Upper lobe of left lung (tissue), 6 donors: ENCODE measurements at regions not wholly inside any gene's neighbourhood (a gene's known extent, or its start where the extent isn't known, plus 50 kb on each side); places are given as distances from the start of the nearest gene placed in this dataset.

ENCODE experiments used
- ATAC-seq, 2 donors: fragments of 200-7000 bp; cut with Tn5 transposase; one replicate each; pipeline ENCODE4 v1.9.1; 2022; ENCODE audit warnings: mild to moderate bottlenecking in 2 of 2, moderate library complexity in 2 of 2; ENCODE audit not compliant: low FRiP score in 2 of 2
- DNase-seq, 2 donors: peaks; one replicate each; pipeline ENCODE4 v3.0.0-alpha.2; 2019 to 2020
- H3K27ac ChIP-seq, 4 donors: fragments of 200-600 bp; sonication (generic); one replicate each; pipeline ENCODE4 v1.5.1; 2016 to 2019
- H3K27me3 ChIP-seq, 4 donors: fragments of 200-600 bp; sonication (generic); one replicate each; pipeline ENCODE4 v1.5.1; 2017 to 2019
- H3K36me3 ChIP-seq, 4 donors: fragments of 200-600 bp; sonication (generic); one replicate each; pipeline ENCODE4 v1.5.1; 2016 to 2019
- H3K4me1 ChIP-seq, 4 donors: fragments of 200-600 bp; sonication (generic); one replicate each; pipeline ENCODE4 v1.5.1; 2018 to 2019
- H3K4me3 ChIP-seq, 4 donors: fragments of 200-600 bp; sonication (generic); one replicate each; pipeline ENCODE4 v1.5.1; 2017 to 2019; ENCODE audit warnings: mild to moderate bottlenecking in 2 of 4, moderate library complexity in 1 of 4
- H3K9me3 ChIP-seq, 4 donors: fragments of 200-600 bp; sonication (generic); one replicate each; pipeline ENCODE4 v1.5.1; 2018 to 2019
- EP300 ChIP-seq, 4 donors: sonication (generic); formaldehyde crosslinking; IDR thresholded peaks; one replicate each; pipeline ENCODE4 v1.5.1; 2017; ENCODE audit warnings: antibody characterized with exemption in 4 of 4, control low read depth in 2 of 4
- POLR2A ChIP-seq, 4 donors: fragments of 450-650 bp; IDR thresholded peaks; one replicate each; pipeline ENCODE4 v1.5.1; 2016 to 2017; ENCODE audit warnings: antibody characterized with exemption in 4 of 4, mild to moderate bottlenecking in 2 of 4
- POLR2AphosphoS5 ChIP-seq, 2 donors: sonication (generic); formaldehyde crosslinking; IDR thresholded peaks; one replicate each; pipeline ENCODE4 v1.5.1; 2017; ENCODE audit warnings: antibody characterized with exemption in 2 of 2
- WGBS, 2 donors: methylation state at CpG; one replicate each; pipeline ENCODE4 v1.1.5; 2017 to 2018; 5-methylcytosine and 5-hydroxymethylcytosine counted together
- TF ChIP-seq, protein P1 (sequence below), 6 experiments: fragments of 450-650 bp in 4 of 6; fragments of 200-600 bp in 2 of 6; sonication (generic) in 2 of 6; IDR thresholded peaks; one replicate each; pipeline ENCODE4 v1.5.1; 2016 to 2019; ENCODE audit warnings: antibody characterized with exemption in 6 of 6
- donor health status: DM: no; HTN: no; CAD: no; lungs with moderate emphysema.
- donor health status: DM: no; HTN: yes; CAD: no; lungs with severe emphysema.

DNA sequence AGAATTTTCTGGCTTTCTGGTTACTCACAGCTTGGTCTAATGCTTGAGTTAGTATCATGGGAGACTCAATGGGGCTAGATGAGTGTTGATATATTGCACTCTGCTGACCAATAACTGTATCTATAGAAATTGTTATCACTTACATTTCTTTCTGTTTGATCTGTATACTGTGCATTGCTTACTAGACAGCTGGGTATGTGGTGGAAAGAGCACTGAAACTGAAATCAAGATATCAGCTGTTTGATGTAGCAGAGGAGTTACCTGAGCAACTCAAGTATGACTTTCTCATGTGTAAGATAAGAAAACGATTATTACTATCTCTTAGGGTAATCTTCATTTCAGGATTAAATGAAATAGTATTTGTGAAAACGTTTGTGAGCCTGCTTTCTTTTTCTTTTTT is 183.0 kb downstream of the SLC15A5 start:
- Histone ChIP-seq H3K27me3 (no peaks in the 10 kb centered on the region), H3K27ac (no peak overlapping the region), H3K9me3 (no peaks in the 10 kb centered on the region), H3K4me1 (no peaks in the 10 kb centered on the region), H3K4me3 (no peak overlapping the region), H3K36me3 (no peaks in the 10 kb centered on the region)
- TF ChIP-seq EP300 (IDR thresholded peaks at IDR 0.05) (no peak), POLR2A (IDR thresholded peaks at IDR 0.05) (no peak), POLR2AphosphoS5 (IDR thresholded peaks at IDR 0.05) (no peak)
- TF ChIP-seq, protein P1, sequence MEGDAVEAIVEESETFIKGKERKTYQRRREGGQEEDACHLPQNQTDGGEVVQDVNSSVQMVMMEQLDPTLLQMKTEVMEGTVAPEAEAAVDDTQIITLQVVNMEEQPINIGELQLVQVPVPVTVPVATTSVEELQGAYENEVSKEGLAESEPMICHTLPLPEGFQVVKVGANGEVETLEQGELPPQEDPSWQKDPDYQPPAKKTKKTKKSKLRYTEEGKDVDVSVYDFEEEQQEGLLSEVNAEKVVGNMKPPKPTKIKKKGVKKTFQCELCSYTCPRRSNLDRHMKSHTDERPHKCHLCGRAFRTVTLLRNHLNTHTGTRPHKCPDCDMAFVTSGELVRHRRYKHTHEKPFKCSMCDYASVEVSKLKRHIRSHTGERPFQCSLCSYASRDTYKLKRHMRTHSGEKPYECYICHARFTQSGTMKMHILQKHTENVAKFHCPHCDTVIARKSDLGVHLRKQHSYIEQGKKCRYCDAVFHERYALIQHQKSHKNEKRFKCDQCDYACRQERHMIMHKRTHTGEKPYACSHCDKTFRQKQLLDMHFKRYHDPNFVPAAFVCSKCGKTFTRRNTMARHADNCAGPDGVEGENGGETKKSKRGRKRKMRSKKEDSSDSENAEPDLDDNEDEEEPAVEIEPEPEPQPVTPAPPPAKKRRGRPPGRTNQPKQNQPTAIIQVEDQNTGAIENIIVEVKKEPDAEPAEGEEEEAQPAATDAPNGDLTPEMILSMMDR (IDR thresholded peaks at IDR 0.05), result no peak
- DNase-seq, result no peak
- WGBS, 2 donors, result 36 to 56% methylated on average over 2 of the region's 2 CpGs
- ATAC-seq, result no peak

DNA sequence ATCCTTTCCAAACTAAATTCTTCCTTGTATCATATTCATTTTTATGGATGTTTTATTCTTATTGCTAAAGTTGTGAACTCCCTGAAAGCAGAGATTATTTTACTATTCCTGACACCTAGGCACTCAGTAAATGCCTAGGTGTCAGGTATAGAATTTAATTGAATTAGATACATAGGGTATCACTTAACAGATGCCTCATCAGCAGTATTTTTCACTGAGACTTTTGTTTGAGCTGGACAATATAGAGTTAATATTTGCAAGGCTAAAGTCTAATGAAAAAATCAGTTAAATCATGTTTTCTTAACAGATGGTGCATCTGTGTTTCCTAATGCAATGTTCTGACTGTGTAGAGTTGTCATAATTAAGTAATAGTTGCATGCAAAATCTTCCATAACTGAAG is 182.7 kb downstream of the DERA start:
- Histone ChIP-seq H3K36me3 (no peaks in the 10 kb centered on the region), H3K27me3 (no peaks in the 10 kb centered on the region), H3K27ac (no peak overlapping the region), H3K4me1 (no peaks in the 10 kb centered on the region), H3K9me3 (no peaks in the 10 kb centered on the region), H3K4me3 (no peak overlapping the region)
- DNase-seq (no peak), ATAC-seq (no peak)
- TF ChIP-seq POLR2AphosphoS5 (IDR thresholded peaks at IDR 0.05) (no peak), POLR2A (IDR thresholded peaks at IDR 0.05) (no peak), EP300 (IDR thresholded peaks at IDR 0.05) (no peak)
- TF ChIP-seq, protein P1 (IDR thresholded peaks at IDR 0.05), result no peak

DNA sequence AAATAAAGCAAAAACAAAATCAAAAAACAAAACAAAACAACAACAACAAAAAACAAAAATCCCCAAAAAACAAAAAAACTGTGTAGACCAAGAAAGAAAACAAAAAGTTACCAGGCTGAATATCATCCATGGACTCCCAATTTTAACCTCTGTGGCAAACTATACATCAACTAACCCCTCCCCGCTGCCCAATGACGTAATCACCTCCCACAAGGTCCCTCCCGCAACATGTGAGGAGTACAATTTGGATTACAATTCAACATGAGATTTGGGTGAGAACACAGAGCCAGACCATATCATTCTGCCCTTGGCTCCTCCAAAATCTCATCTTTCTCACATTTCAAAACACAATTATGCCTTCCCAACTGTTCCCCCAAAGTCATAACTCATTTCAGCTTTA is 179.8 kb downstream of the DERA start:
- Histone ChIP-seq H3K4me3 (no peak overlapping the region), H3K27me3 (no peaks in the 10 kb centered on the region), H3K27ac (no peak overlapping the region), H3K4me1 (no peaks in the 10 kb centered on the region), H3K36me3 (no peaks in the 10 kb centered on the region), H3K9me3 (no peaks in the 10 kb centered on the region)
- ATAC-seq, result no peak
- no peak for DNase-seq
- TF ChIP-seq, protein P1 (IDR thresholded peaks at IDR 0.05), result no peak
- TF ChIP-seq EP300 (IDR thresholded peaks at IDR 0.05) (no peak), POLR2A (IDR thresholded peaks at IDR 0.05) (no peak), POLR2AphosphoS5 (IDR thresholded peaks at IDR 0.05) (no peak)
- WGBS, 2 donors, result 81 to 89% methylated on average over 3 of the region's 3 CpGs

DNA sequence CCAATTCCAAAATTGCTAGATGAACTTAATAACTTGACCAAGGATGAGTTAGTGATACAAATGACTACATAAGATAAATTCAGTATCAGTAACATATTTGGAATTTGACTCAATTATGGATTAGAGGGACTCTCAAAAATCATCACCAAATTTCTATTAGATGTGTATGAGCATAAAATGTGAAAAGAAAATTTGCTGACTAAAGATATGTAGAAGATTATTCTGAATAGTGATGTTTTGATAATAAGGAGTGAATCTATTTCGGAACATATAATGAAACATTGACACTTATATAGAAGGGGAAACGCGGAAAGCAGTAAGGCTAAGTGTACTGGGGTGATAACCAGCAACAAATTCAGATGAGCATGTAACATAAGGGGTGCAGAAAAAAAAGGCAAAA is 177.3 kb downstream of the DERA start:
- Histone ChIP-seq H3K27me3 (no peaks in the 10 kb centered on the region), H3K4me3 (no peak overlapping the region), H3K9me3 (no peaks in the 10 kb centered on the region), H3K36me3 (no peaks in the 10 kb centered on the region), H3K27ac (no peak overlapping the region), H3K4me1 (no peaks in the 10 kb centered on the region)
- ATAC-seq (no peak), DNase-seq (no peak)
- 94 to 96% methylated on average over 3 of the region's 3 CpGs for WGBS, 2 donors
- TF ChIP-seq, protein P1 (IDR thresholded peaks at IDR 0.05), result no peak
- no peak for TF ChIP-seq EP300 (IDR thresholded peaks at IDR 0.05)
- TF ChIP-seq POLR2AphosphoS5 (IDR thresholded peaks at IDR 0.05), result no peak
- TF ChIP-seq POLR2A (IDR thresholded peaks at IDR 0.05), result no peak
